Ovary (tissue), 7 donors: ENCODE measurements at regions not wholly inside any gene's neighbourhood (a gene's known extent, or its start where the extent isn't known, plus 50 kb on each side); places are given as distances from the start of the nearest gene placed in this dataset.

Experiments
- DNase-seq, 5 donors: peaks; one replicate each; pipeline ENCODE4 v3.0.0-alpha.2; 2019 to 2020
- H3K27ac ChIP-seq, 2 donors: fragments of 200-600 bp; one replicate each; pipeline versions ENCODE4 v1.5.1 to v1.8.0; 2019 to 2022
- H3K27me3 ChIP-seq: fragments of 200-600 bp; one replicate; pipeline ENCODE4 v1.8.0; 2022
- H3K36me3 ChIP-seq: fragments of 200-600 bp; sonication (generic); one replicate; pipeline ENCODE4 v1.5.1; 2019
- H3K4me1 ChIP-seq: one replicate; pipeline ENCODE4 v1.8.1; 2013; ENCODE audit warnings: mild to moderate bottlenecking, moderate library complexity; ENCODE audit not compliant: insufficient read depth
- H3K4me3 ChIP-seq: fragments of 200-600 bp; sonication (generic); one replicate; pipeline ENCODE4 v1.5.1; 2017
- H3K9me3 ChIP-seq, 2 donors: fragments of 200-600 bp in 1 of 2; sonication (generic) in 1 of 2; one replicate each; pipeline versions ENCODE4 v1.5.1 to v1.8.1; 2013 to 2019; ENCODE audit warnings: mild to moderate bottlenecking in 1 of 2, moderate library complexity in 1 of 2
- EP300 ChIP-seq: sonication (generic); formaldehyde crosslinking; IDR thresholded peaks from one replicate; pipeline ENCODE4 v1.6.1; 2017; ENCODE audit warnings: antibody characterized with exemption
- POLR2A ChIP-seq: fragments of 450-650 bp; IDR thresholded peaks from one replicate; pipeline ENCODE4 v1.6.1; 2017; ENCODE audit warnings: antibody characterized with exemption, mild to moderate bottlenecking, moderate library complexity
- WGBS, 3 donors: extraction: QIAGEN DNeasy Blood & Tissue Kit in 1 of 3; methylation state at CpG; one replicate each; pipeline versions ENCODE4 v1.1.5 to v1.1.7; 2013 to 2017; 5-methylcytosine and 5-hydroxymethylcytosine counted together
- intact Hi-C, 4 donors: fragments of 100-400 bp; cut with DNase I; formaldehyde crosslinking; loops; one replicate each; pipeline versions ENCODE4 v1.11.0 to v1.15.1; 2022 to 2023
- TF ChIP-seq, protein P1 (sequence below), 3 donors: fragments of 450-650 bp in 2 of 3; fragments of 200-600 bp in 1 of 3; IDR thresholded peaks; one replicate each; pipeline versions ENCODE4 v1.5.1 to v1.8.0; 2016 to 2022; ENCODE audit warnings: antibody characterized with exemption in 3 of 3, mild to moderate bottlenecking in 1 of 3
- donor health status: DM: no; HTN: no; CAD: no; lungs with moderate emphysema.
- donor health status: DM: no; HTN: no; CAD: no.
- donor health status: Bipolar disorder and iron deficiency.
- donor health status: DM: no; HTN: no; CAD: no.
- donor health status: DM: yes; HTN: yes; CAD: no.

GRCh38 chr11:25908726-25909125, 423.2 kb upstream of the ANO3 start:
- no peaks in the 10 kb centered on the region for H3K36me3 ChIP-seq
- WGBS, 3 donors, result 9 to 32% (median 12%) methylated on average over 2 of the region's 2 CpGs
- intact Hi-C loops, result no loop called here
- DNase-seq, result no peak
- H3K4me3 ChIP-seq, result no peak overlapping the region
- no peaks in the 10 kb centered on the region for H3K27me3 ChIP-seq
- no peaks in the 10 kb centered on the region for H3K4me1 ChIP-seq
- no peak overlapping the region for H3K27ac ChIP-seq
- TF ChIP-seq EP300 (no peak), POLR2A (no peak)
- TF ChIP-seq, protein P1, sequence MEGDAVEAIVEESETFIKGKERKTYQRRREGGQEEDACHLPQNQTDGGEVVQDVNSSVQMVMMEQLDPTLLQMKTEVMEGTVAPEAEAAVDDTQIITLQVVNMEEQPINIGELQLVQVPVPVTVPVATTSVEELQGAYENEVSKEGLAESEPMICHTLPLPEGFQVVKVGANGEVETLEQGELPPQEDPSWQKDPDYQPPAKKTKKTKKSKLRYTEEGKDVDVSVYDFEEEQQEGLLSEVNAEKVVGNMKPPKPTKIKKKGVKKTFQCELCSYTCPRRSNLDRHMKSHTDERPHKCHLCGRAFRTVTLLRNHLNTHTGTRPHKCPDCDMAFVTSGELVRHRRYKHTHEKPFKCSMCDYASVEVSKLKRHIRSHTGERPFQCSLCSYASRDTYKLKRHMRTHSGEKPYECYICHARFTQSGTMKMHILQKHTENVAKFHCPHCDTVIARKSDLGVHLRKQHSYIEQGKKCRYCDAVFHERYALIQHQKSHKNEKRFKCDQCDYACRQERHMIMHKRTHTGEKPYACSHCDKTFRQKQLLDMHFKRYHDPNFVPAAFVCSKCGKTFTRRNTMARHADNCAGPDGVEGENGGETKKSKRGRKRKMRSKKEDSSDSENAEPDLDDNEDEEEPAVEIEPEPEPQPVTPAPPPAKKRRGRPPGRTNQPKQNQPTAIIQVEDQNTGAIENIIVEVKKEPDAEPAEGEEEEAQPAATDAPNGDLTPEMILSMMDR (IDR thresholded peaks at IDR 0.05), result no peak
- H3K9me3 ChIP-seq, result no peaks in the 10 kb centered on the region

- intact Hi-C loops, result no loop called here
- no peaks in the 10 kb centered on the region for H3K9me3 ChIP-seq
- H3K4me3 ChIP-seq, result no peak overlapping the region
- no peaks in the 10 kb centered on the region for H3K36me3 ChIP-seq
- no peaks in the 10 kb centered on the region for H3K4me1 ChIP-seq
- 68% methylated on average over 1 of the region's 1 CpG for WGBS, 3 donors
- no peak for DNase-seq
- H3K27ac ChIP-seq, result no peak overlapping the region
- TF ChIP-seq EP300, result no peak
- TF ChIP-seq POLR2A, result no peak
- TF ChIP-seq, protein P1 (IDR thresholded peaks at IDR 0.05), result no peak
- H3K27me3 ChIP-seq, result no peaks in the 10 kb centered on the region
Measured at GRCh38 chr11:25910086-25910485, 421.8 kb upstream of the ANO3 start.

DNA sequence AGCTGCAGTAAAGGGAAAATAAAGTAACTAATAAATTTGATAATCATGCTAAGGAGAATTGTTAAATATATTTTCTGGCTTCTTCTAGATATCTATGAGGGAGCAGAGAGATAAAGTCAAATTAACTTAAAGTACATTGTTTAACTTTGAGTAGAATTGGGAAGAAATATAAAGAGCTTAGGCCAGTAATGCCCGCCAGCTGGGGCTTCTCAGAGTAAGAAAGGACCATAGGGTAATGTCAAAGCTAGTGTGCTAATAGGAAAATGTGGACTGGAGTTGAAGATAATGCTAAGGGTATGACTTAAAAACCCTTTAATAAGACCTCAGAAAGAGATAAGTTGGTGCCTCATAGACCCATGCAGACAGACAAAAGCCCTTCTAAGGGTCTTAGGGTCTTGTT, 411.6 kb upstream of the ANO3 start:
- WGBS, 3 donors, result 29 to 36% (median 30%) methylated on average over 1 of the region's 1 CpG
- no peak overlapping the region for H3K4me3 ChIP-seq
- DNase-seq, result no peak
- no peak overlapping the region for H3K27ac ChIP-seq
- no peaks in the 10 kb centered on the region for H3K36me3 ChIP-seq
- intact Hi-C loops, result no loop called here
- H3K27me3 ChIP-seq, result no peaks in the 10 kb centered on the region
- no peaks in the 10 kb centered on the region for H3K4me1 ChIP-seq
- TF ChIP-seq, protein P1 (IDR thresholded peaks at IDR 0.05), result no peak
- TF ChIP-seq EP300 (no peak), POLR2A (no peak)
- H3K9me3 ChIP-seq, result peaks cover 0 to 4% of the 10 kb centered on the region in 2 donors

DNA sequence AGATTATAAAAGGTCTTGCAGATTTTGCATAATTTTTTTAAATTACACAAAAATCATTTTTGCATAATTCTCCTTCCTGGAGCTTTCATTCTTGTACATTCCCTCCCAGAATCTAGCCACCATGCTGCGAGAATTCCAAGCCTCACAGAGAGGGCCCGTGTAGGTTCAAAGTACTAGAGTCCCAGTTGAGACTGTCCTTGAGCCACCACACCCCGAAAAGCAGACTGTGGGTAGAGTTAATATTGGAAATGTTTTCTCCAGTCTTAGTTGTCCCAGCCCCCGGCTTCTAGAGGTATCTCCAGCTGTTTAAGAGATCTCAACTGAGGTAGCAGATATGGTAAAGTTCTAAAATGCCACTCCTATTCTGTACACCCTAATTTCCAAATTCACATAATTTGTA, 407.3 kb upstream of the ANO3 start:
- H3K36me3 ChIP-seq, result no peaks in the 10 kb centered on the region
- peaks cover 0 to 4% of the 10 kb centered on the region in 2 donors for H3K9me3 ChIP-seq
- no peaks in the 10 kb centered on the region for H3K4me1 ChIP-seq
- intact Hi-C loops, result no loop called here
- DNase-seq, result no peak
- TF ChIP-seq EP300 (no peak), POLR2A (no peak)
- TF ChIP-seq, protein P1 (IDR thresholded peaks at IDR 0.05), result no peak
- no peaks in the 10 kb centered on the region for H3K27me3 ChIP-seq
- no peak overlapping the region for H3K4me3 ChIP-seq
- H3K27ac ChIP-seq, result no peak overlapping the region
- WGBS, 3 donors, result 88 to 92% (median 89%) methylated on average over 4 of the region's 4 CpGs

- no peaks in the 10 kb centered on the region for H3K27me3 ChIP-seq
- H3K36me3 ChIP-seq, result no peaks in the 10 kb centered on the region
- intact Hi-C loops, result no loop called here
- DNase-seq, result no peak
- peaks cover 0 to 4% of the 10 kb centered on the region in 2 donors for H3K9me3 ChIP-seq
- TF ChIP-seq, protein P1 (IDR thresholded peaks at IDR 0.05), result no peak
- H3K4me1 ChIP-seq, result no peaks in the 10 kb centered on the region
- no peak overlapping the region for H3K4me3 ChIP-seq
- no peak overlapping the region for H3K27ac ChIP-seq
- WGBS, 3 donors, result 96 to 99% (median 98%) methylated on average over 2 of the region's 2 CpGs
Measured at GRCh38 chr11:25925359-25925758, 406.6 kb upstream of the ANO3 start.
